AG04450 (cell line): ENCODE measurements at regions not wholly inside any gene's neighbourhood (a gene's known extent, or its start where the extent isn't known, plus 50 kb on each side); places are given as distances from the start of the nearest gene placed in this dataset.

ENCODE experiments used
- CTCF ChIA-PET: fragments of 300-600, 350-600 bp; formaldehyde crosslinking; extraction: SDS; loops from one replicate; lab custom pipeline; 2022; ENCODE audit warnings: antibody characterized with exemption, inconsistent platforms; lab: Charles Lee
- POLR2A ChIA-PET: fragments of 350-600 bp; formaldehyde crosslinking; extraction: SDS; loops from one replicate; lab custom pipeline; 2021; ENCODE audit warnings: antibody characterized with exemption, inconsistent platforms; lab: Yijun Ruan, JAX
- DNase-seq: peaks from one replicate; pipeline ENCODE4 v3.0.0-alpha.2; 2011; ENCODE audit warnings: low read depth, low spot score
- H3K27ac ChIP-seq: one replicate; pipeline ENCODE4 v1.5.1; 2012; ENCODE audit warnings: low read depth, low read length, control low read depth
- H3K27me3 ChIP-seq: one replicate; pipeline ENCODE4 v1.6.0; 2012; ENCODE audit warnings: low read length; ENCODE audit not compliant: control insufficient read depth, insufficient read depth
- H3K4me3 ChIP-seq: 2 replicates; pipeline ENCODE4 v1.5.1; 2011; ENCODE audit warnings: mild to moderate bottlenecking, low read depth, low read length, control low read depth
- H3K9me3 ChIP-seq: 2 replicates; pipeline ENCODE4 v1.5.1; 2012; ENCODE audit warnings: low read length; ENCODE audit not compliant: control insufficient read depth, insufficient read depth
- TF ChIP-seq, protein P1 (sequence below): IDR thresholded peaks from 2 replicates; pipeline ENCODE4 v1.5.1; 2011; ENCODE audit warnings: low read depth, low read length, control low read depth, inconsistent platforms

GRCh38 chr7:131232768-131233167 is 94.9 kb upstream of the MKLN1 start:
- H3K9me3 ChIP-seq: no peaks in the 10 kb centered on the region
- no peaks in the 10 kb centered on the region for H3K27me3 ChIP-seq
- no peak for DNase-seq
- POLR2A ChIA-PET: no interaction called here
- TF ChIP-seq, protein P1, sequence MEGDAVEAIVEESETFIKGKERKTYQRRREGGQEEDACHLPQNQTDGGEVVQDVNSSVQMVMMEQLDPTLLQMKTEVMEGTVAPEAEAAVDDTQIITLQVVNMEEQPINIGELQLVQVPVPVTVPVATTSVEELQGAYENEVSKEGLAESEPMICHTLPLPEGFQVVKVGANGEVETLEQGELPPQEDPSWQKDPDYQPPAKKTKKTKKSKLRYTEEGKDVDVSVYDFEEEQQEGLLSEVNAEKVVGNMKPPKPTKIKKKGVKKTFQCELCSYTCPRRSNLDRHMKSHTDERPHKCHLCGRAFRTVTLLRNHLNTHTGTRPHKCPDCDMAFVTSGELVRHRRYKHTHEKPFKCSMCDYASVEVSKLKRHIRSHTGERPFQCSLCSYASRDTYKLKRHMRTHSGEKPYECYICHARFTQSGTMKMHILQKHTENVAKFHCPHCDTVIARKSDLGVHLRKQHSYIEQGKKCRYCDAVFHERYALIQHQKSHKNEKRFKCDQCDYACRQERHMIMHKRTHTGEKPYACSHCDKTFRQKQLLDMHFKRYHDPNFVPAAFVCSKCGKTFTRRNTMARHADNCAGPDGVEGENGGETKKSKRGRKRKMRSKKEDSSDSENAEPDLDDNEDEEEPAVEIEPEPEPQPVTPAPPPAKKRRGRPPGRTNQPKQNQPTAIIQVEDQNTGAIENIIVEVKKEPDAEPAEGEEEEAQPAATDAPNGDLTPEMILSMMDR: no peak
- H3K27ac ChIP-seq: no peak overlapping the region
- CTCF ChIA-PET: no interaction called here
- H3K4me3 ChIP-seq: no peak overlapping the region

DNA sequence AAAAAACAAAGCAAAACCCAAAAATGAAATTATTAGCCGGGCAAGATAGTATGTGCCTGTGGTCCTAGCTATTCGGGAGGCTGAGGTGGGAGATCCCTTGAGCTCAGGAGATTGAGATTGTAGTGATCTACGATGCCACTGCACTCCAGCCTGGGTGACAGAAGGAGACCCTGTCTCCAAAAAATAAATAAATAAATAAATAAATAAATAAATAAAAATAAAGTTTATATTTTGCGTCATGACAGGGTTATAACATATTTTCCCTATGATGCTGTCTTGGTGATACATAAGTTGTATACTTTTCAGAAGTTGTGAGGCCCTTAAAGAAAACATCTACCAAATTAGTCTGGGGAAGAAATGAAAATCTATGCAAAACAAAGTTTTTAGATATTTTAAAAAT is 94.5 kb upstream of the MKLN1 start:
- Histone ChIP-seq H3K4me3 (no peak overlapping the region), H3K27me3 (no peaks in the 10 kb centered on the region), H3K9me3 (no peaks in the 10 kb centered on the region), H3K27ac (no peak overlapping the region)
- DNase-seq: no peak
- ChIA-PET CTCF (no interaction called here), POLR2A (no interaction called here)
- TF ChIP-seq, protein P1: no peak

GRCh38 chr7:131234719-131235488 is 92.8 kb upstream of the MKLN1 start:
- Histone ChIP-seq H3K27ac (peak overlapping the region; percentile 94), H3K4me3 (no peak overlapping the region; the same call in 1 of the 2 replicates), H3K9me3 (no peaks in the 10 kb centered on the region), H3K27me3 (no peaks in the 10 kb centered on the region)
- ChIA-PET POLR2A (interaction anchor here (0.8 to 1.1 kb wide), 4 partner anchors 9 to 93 kb away, joined by 3 to 5 read pairs (median 3); partner anchors contain the start of gene MKLN1), CTCF (no interaction called here)
- no peak for DNase-seq
- TF ChIP-seq, protein P1: no peak

DNA sequence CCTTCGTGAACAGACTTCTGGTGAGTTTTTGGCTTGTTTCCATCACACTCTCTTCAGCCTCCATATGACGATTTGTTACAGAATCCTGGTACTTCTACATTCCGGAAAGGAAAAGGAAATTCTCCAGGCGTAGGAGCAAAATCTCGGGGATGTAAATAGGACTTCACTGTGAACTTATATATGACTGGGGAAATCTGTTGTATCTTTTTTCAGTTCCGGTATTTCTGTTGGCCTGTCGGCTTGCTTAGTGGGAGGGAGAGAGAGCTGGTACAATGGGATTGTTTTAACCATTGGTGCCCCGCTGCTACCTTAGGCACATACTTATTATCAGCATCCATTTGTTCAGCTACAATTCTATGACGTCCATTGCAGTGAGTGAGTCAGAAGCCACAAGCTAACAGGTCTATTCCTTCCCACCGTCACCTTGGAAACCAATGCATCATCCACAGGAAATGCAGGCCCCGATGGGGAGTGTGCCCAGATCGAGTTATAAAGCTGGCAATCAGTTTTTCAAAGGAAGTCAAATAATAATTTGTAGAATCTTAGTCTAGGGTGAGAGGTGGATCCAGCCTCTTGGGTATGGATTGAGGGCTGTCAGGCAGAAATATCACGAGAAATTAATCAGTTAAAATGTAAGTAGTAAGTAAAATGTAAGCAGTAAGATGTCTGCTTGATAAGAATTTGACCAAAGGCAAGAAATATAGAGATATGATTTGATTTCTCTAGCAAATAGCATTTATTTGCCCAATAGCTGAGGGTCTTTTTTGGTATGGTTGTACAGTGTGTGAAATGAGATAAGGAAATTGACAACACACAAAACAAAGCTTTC is 92.0 kb upstream of the MKLN1 start:
- peak; percentile 93 for DNase-seq
- TF ChIP-seq, protein P1: no peak
- ChIA-PET CTCF (interaction anchor here (0.6 kb wide), 1 partner anchor 844 kb away, joined by 3 read pairs; no protein-coding TSS in a partner anchor), POLR2A (interaction anchor here (0.8 to 1.1 kb wide), 5 partner anchors 8 to 129 kb away, joined by 3 to 5 read pairs (median 3); partner anchors contain the start of gene MKLN1)
- Histone ChIP-seq H3K27ac (peak overlapping the region; percentile 94), H3K9me3 (no peaks in the 10 kb centered on the region), H3K27me3 (no peaks in the 10 kb centered on the region), H3K4me3 (peak overlapping the region; percentile 11)
